HCT116 (cell line): ENCODE measurements at regions not wholly inside any gene's neighbourhood (a gene's known extent, or its start where the extent isn't known, plus 50 kb on each side); places are given as distances from the start of the nearest gene placed in this dataset.

Source experiments
- CEBPB ChIP-seq: IDR thresholded peaks from 2 replicates; pipeline ENCODE4 v1.6.1; 2012; ENCODE audit warnings: low read depth
- CTCF ChIP-seq, 3 experiments: fragments of 200-600 bp in 1 of 3; sonication (generic) in 1 of 3; IDR thresholded peaks in 2 of 3; conservative IDR thresholded peaks in 1 of 3; 2 replicates each; pipeline ENCODE4 v1.5.1; 2012 to 2017; ENCODE audit warnings: low read depth in 2 of 3, low read length in 2 of 3, antibody characterized with exemption in 1 of 3, borderline replicate concordance in 1 of 3, control low read depth in 1 of 3, mild to moderate bottlenecking in 1 of 3, mixed read lengths in 1 of 3, mixed run types in 1 of 3, moderate library complexity in 1 of 3; ENCODE audit not compliant: insufficient read depth in 1 of 3
- EGR1 ChIP-seq: IDR thresholded peaks from 2 replicates; pipeline ENCODE4 v1.6.1; 2012; ENCODE audit warnings: low read depth
- EZH2phosphoT487 ChIP-seq: fragments of 200-600 bp; IDR thresholded peaks from 2 replicates; pipeline ENCODE4 v1.6.1; 2018; ENCODE audit warnings: antibody characterized with exemption, borderline replicate concordance
- FOSL1 ChIP-seq: IDR thresholded peaks from 2 replicates; pipeline ENCODE4 v1.6.1; 2012; ENCODE audit warnings: low read depth
- POLR2A ChIP-seq: IDR thresholded peaks from 2 replicates; pipeline ENCODE4 v1.7.0; 2011; ENCODE audit warnings: borderline replicate concordance; ENCODE audit not compliant: insufficient read depth, insufficient read length; ENCODE audit errors: extremely low read depth
- POLR2AphosphoS5 ChIP-seq: IDR thresholded peaks from 2 replicates; pipeline ENCODE4 v1.6.1; 2011; ENCODE audit warnings: mild to moderate bottlenecking, low read depth, low read length, moderate library complexity
- ZNF274 ChIP-seq: fragments of 200-500 bp; sonication (Bioruptor generic); IDR thresholded peaks from 2 replicates; pipeline ENCODE4 v1.6.1; 2014; ENCODE audit warnings: mild to moderate bottlenecking, low read depth, low read length, inconsistent platforms

DNA sequence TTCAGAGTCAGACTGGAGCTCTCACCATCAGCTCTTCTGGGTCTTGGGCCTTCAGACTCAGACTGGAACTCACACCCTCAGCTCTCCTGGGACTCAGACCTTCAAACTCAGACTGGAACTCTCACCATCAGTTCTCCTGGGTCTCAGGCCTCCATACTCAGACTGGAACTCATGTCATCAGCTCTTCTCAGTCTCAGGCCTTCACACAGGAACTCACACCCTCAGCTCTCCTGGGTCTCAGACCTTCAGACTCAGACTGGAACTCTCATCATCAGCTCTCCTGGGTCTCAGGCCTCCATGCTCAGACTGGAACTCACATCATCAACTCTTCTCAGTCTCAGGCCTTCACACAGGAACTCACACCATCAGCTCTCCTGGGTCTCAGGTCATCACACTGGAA, 147.2 kb upstream of the MXRA5 start:
- no peak for TF ChIP-seq CTCF (IDR thresholded peaks at IDR 0.05 in 2 of 3, conservative IDR thresholded peaks at IDR 0.05 in 1 of 3; ENCODE audit: borderline replicate concordance in 1 of 3, insufficient read depth in 1 of 3, low read depth in 2 of 3, low read length in 2 of 3)
- TF ChIP-seq FOSL1, result no peak
- no peak for TF ChIP-seq EGR1
- no peak for TF ChIP-seq POLR2A
- no peak for TF ChIP-seq POLR2AphosphoS5
- no peak for TF ChIP-seq ZNF274
- TF ChIP-seq EZH2phosphoT487, result no peak
- TF ChIP-seq CEBPB, result no peak
